Fibroblast of villous mesenchyme (primary cell): ENCODE measurements at regions not wholly inside any gene's neighbourhood (a gene's known extent, or its start where the extent isn't known, plus 50 kb on each side); places are given as distances from the start of the nearest gene placed in this dataset.
A peak's percentile ranks its signal among the peaks of the same experiment; 100 is the strongest.
"Not testable (repeated sequence)": the region's sequence is repeated elsewhere in the genome, so short reads cannot be mapped to it uniquely, and the experiment has no call there.

Experiments used
- DNase-seq: peaks from one replicate; pipeline ENCODE4 v3.0.0-alpha.2; 2010; ENCODE audit warnings: low read depth
- H3K4me3 ChIP-seq: 2 replicates; pipeline ENCODE4 v1.5.1; 2011; ENCODE audit warnings: low read depth, mild to moderate bottlenecking, low read length

- not testable (repeated sequence) for DNase-seq, H3K4me3 ChIP-seq
These were observed 162.2 kb upstream of the PRKX start for GRCh38 chrX:3875638-3876037.

GRCh38 chrX:3872226-3872879, 158.9 kb upstream of the PRKX start:
- H3K4me3 ChIP-seq, DNase-seq: not testable (repeated sequence)

GRCh38 chrX:3867067-3867831, 153.8 kb upstream of the PRKX start:
- DNase-seq, H3K4me3 ChIP-seq: not testable (repeated sequence)

- not testable (repeated sequence) for H3K4me3 ChIP-seq, DNase-seq
These were observed 144.9 kb upstream of the PRKX start for GRCh38 chrX:3858332-3858731.

- not testable (repeated sequence) for DNase-seq
- peak overlapping the region; percentile 37 for H3K4me3 ChIP-seq
These were observed 130.2 kb upstream of the PRKX start for GRCh38 chrX:3843522-3844145.

- not testable (repeated sequence) for DNase-seq
- H3K4me3 ChIP-seq, result peak overlapping the region; percentile 49
These were observed 129.5 kb upstream of the PRKX start for GRCh38 chrX:3842822-3843521.

- not testable (repeated sequence) for H3K4me3 ChIP-seq, DNase-seq
These were observed 125.3 kb upstream of the PRKX start for GRCh38 chrX:3838754-3839153.

- H3K4me3 ChIP-seq, DNase-seq: not testable (repeated sequence)
These were observed 124.7 kb upstream of the PRKX start for GRCh38 chrX:3837958-3838643.

- not testable (repeated sequence) for DNase-seq, H3K4me3 ChIP-seq
These were observed 123.8 kb upstream of the PRKX start for GRCh38 chrX:3837211-3837610.

GRCh38 chrX:3833761-3834542, 120.5 kb upstream of the PRKX start:
- not testable (repeated sequence) for DNase-seq

GRCh38 chrX:3830020-3830419, 116.6 kb upstream of the PRKX start:
- not testable (repeated sequence) for H3K4me3 ChIP-seq

More at GRCh38 chrX:3833761-3834542, 120.5 kb upstream of the PRKX start:
- H3K4me3 ChIP-seq, result not testable (repeated sequence)

GRCh38 chrX:3829041-3829531, 115.6 kb upstream of the PRKX start:
- H3K4me3 ChIP-seq, DNase-seq: not testable (repeated sequence)

More at GRCh38 chrX:3830020-3830419, 116.6 kb upstream of the PRKX start:
- DNase-seq, result not testable (repeated sequence)

GRCh38 chrX:3828378-3829040, 115.1 kb upstream of the PRKX start:
- not testable (repeated sequence) for H3K4me3 ChIP-seq, DNase-seq

- not testable (repeated sequence) for H3K4me3 ChIP-seq, DNase-seq
These were observed 110.6 kb upstream of the PRKX start for GRCh38 chrX:3824008-3824407.
